ENCODE measurements at regions not wholly inside any gene's neighbourhood (a gene's known extent, or its start where the extent isn't known, plus 50 kb on each side); places are given as distances from the start of the nearest gene placed in this dataset.

DNA sequence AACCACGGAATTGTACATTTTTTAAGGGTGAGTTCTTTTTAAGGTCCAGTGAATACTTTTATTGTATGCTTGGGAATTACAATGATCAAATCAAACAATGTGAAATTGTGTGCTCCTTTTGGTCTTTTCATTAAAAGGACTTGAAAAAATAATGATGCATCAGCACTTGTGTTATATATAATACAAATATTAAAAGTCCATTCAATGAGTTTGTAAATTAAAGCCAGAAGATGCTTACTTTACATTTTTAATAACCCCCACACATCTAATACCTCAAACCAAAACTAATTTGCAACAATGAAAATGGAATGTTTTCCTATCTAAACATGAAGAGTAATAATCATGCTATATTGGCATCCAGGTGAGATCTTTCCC is 369.8 kb upstream of the LCORL start:
- in situ Hi-C loops (cut with HindIII; ENCODE audit: low pct_unique_long_range_greater_than_20kb, low sequenced_read_pairs), result no loop called here

GRCh38 chr4:18390655-18391353 is 369.2 kb upstream of the LCORL start:
- TF ChIP-seq JUND (IDR thresholded peaks at IDR 0.05; ENCODE audit: low read depth), result no peak
- in situ Hi-C loops (cut with HindIII; ENCODE audit: low pct_unique_long_range_greater_than_20kb, low sequenced_read_pairs), result no loop called here
- DNase-seq (ENCODE audit: low read depth in 1 of 2, low spot score in 1 of 2), result no peak

More for the DNA sequence above, 369.8 kb upstream of the LCORL start:
- no peak for DNase-seq (ENCODE audit: low read depth in 1 of 2, low spot score in 1 of 2)
- TF ChIP-seq JUND (IDR thresholded peaks at IDR 0.05; ENCODE audit: low read depth), result no peak

DNA sequence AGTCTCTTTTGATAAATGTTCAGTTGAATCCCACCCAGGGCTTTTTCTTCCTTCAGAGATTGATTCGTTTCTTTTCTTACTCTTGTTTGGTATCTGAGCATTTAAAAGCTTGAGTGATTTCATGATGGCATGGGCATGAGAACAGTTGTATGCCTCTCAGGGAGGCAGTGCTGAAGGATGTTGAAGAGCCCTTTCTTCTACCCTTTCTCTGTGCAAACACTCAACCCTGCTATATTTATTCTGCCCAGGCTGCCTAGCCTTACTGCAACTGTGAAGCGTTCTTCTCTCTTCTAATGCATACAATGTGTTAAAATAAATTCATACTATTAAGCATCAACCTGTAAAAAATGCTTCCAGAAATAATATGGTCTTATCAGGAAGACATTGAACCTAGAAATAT is 367.6 kb upstream of the LCORL start:
- TF ChIP-seq JUND (IDR thresholded peaks at IDR 0.05; ENCODE audit: low read depth), result no peak
- no peak for DNase-seq (ENCODE audit: low read depth in 1 of 2, low spot score in 1 of 2)
- in situ Hi-C loops (cut with HindIII; ENCODE audit: low pct_unique_long_range_greater_than_20kb, low sequenced_read_pairs), result no loop called here

GRCh38 chr4:18388039-18388438 is 366.5 kb upstream of the LCORL start:
- TF ChIP-seq JUND (IDR thresholded peaks at IDR 0.05; ENCODE audit: low read depth), result no peak
- in situ Hi-C loops (cut with HindIII; ENCODE audit: low pct_unique_long_range_greater_than_20kb, low sequenced_read_pairs), result no loop called here
- peak in 1 of 2 experiments; percentile 8 for DNase-seq (ENCODE audit: low read depth in 1 of 2, low spot score in 1 of 2)

DNA sequence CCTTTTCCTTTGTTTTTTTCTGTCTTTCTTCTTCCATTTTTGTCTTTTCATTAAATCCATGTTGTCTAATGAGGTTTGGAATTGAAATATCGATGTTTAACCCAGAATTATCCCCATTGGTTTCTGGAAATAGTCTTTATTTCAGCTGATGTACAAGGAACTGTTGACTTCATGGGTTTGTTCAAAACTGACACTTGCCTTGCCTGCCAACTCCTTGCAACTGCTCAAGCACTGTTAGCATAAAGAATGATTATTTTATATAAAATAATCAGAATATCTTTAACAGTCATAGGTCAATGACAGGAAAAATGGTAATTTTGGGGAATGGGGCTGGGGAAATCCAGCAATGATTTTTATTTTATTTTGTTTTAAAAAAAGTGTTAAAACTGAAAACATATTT is 359.6 kb upstream of the LCORL start:
- no peak for TF ChIP-seq JUND (IDR thresholded peaks at IDR 0.05; ENCODE audit: low read depth)
- in situ Hi-C loops (cut with HindIII; ENCODE audit: low pct_unique_long_range_greater_than_20kb, low sequenced_read_pairs), result no loop called here
- no peak for DNase-seq (ENCODE audit: low read depth in 1 of 2, low spot score in 1 of 2)

DNA sequence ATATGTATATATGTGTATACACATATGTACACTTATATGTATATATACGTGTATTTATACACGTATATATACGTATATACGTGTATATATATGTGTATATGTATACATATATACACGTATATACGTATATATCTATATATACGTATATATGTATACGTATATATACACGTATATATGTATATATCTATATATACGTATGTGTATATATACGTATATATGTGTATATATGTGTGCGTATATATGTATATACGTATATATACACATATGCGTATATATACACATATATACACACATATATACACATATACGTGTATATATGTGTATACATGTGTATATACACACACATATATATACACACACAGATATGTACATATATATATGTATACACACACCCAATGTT is 348.0 kb upstream of the LCORL start:
- no peak for DNase-seq (ENCODE audit: low read depth in 1 of 2, low spot score in 1 of 2)
- in situ Hi-C loops (cut with HindIII; ENCODE audit: low pct_unique_long_range_greater_than_20kb, low sequenced_read_pairs), result no loop called here
- no peak for TF ChIP-seq JUND (IDR thresholded peaks at IDR 0.05; ENCODE audit: low read depth)

- in situ Hi-C loops (cut with HindIII; ENCODE audit: low pct_unique_long_range_greater_than_20kb, low sequenced_read_pairs), result no loop called here
- peak in 1 of 2 experiments; percentile 60 for DNase-seq (ENCODE audit: low read depth in 1 of 2, low spot score in 1 of 2)
These were observed 345.3 kb upstream of the LCORL start for GRCh38 chr4:18366892-18367291.

GRCh38 chr4:18366136-18366535 is 344.6 kb upstream of the LCORL start:
- in situ Hi-C loops (cut with HindIII; ENCODE audit: low pct_unique_long_range_greater_than_20kb, low sequenced_read_pairs), result no loop called here
- no peak for DNase-seq (ENCODE audit: low read depth in 1 of 2, low spot score in 1 of 2)
- TF ChIP-seq JUND (IDR thresholded peaks at IDR 0.05; ENCODE audit: low read depth), result no peak

More at GRCh38 chr4:18366892-18367291, 345.3 kb upstream of the LCORL start:
- no peak for TF ChIP-seq JUND (IDR thresholded peaks at IDR 0.05; ENCODE audit: low read depth)

DNA sequence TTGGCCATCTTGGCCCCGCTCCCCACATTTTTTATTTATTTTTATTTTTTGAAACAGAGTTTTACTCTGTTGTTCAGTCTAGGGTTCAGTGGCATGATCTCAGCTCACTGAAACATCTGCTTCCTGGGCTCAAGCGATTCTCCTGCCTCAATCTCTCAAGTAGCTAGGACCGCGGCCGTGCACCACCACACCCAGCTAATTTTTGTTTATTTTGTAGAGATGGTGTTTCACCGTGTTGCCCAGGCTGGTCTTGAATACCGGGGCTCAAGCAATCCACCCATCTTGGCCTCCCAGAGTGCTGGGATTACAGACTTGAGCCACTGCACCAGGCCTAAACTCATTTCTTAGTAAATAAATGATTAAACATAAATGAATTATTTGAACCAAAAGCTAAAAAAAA is 322.0 kb upstream of the LCORL start:
- in situ Hi-C loops (cut with HindIII; ENCODE audit: low pct_unique_long_range_greater_than_20kb, low sequenced_read_pairs), result no loop called here
- no peak for DNase-seq (ENCODE audit: low read depth in 1 of 2, low spot score in 1 of 2)
- no peak for TF ChIP-seq JUND (IDR thresholded peaks at IDR 0.05; ENCODE audit: low read depth)

- in situ Hi-C loops (cut with HindIII; ENCODE audit: low pct_unique_long_range_greater_than_20kb, low sequenced_read_pairs), result no loop called here
- DNase-seq (ENCODE audit: low read depth in 1 of 2, low spot score in 1 of 2), result no peak
- no peak for TF ChIP-seq JUND (IDR thresholded peaks at IDR 0.05; ENCODE audit: low read depth)
These were observed 321.3 kb upstream of the LCORL start for GRCh38 chr4:18342847-18343246.

DNA sequence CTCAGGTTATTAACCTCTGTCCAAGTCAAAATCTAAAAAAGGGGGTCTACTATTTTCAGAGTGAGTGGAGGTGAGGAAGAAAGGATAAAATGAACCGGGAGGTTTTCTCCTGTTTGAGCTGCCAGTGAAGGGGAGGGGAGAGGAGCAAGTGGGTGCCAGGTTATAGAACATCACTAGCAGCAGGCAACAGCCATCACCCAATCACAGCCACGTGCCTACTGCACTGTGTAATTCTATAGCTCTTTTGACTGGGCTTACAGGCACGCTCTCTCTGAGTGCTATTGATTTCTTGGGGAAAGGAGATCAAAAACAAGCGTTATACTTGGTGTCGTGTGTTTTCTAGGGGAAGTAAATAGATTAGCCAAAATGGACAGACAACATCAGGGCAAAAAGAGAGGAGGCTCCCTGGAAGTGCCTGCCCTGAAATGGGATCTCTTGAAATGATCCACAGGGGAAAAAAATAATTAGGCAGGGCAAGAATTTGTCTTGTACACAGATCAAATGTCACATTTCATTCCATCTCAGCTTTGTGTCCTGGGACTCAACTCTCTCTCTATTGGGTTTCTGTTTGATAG is 300.5 kb upstream of the LCORL start:
- DNase-seq (ENCODE audit: low read depth in 1 of 2, low spot score in 1 of 2), result no peak
- in situ Hi-C loops (cut with HindIII; ENCODE audit: low pct_unique_long_range_greater_than_20kb, low sequenced_read_pairs), result no loop called here
- no peak for TF ChIP-seq JUND (IDR thresholded peaks at IDR 0.05; ENCODE audit: low read depth)

GRCh38 chr4:18319431-18319830 is 297.9 kb upstream of the LCORL start:
- no peak for TF ChIP-seq JUND (IDR thresholded peaks at IDR 0.05; ENCODE audit: low read depth)

DNA sequence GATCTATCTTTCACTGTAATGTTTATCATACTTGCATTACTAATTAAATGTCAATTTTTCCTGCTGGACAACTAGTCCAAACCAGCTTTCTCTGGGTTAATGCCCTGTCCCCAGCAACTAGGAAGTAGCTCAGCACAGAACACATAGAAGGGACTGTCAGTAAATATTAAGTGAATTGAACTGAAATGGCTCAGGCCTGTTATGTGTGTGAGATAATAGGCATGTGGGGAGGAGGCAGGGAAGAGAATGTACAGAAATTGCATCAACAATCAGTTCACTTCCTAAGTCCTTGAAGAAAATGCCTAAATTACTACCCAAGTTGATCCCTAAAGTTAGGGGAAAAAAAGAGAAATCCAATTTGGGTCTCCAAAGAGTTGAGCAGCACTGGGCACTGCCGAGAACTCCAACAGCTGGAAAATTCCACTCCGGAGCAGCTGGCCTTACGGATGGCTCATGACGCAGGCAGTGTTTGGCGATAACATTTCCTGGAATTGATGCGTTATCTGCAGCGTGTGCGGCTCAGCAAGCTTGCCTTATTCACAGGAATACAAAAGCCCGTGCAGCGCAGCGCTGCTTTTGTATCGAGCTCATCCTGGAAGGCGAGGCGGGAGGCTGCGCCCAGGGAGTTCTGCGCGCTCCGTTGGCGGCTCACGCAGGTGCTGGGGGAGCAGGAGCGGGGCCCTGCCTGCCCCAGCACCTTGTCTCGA is 297.3 kb upstream of the LCORL start:
- in situ Hi-C loops (cut with HindIII; ENCODE audit: low pct_unique_long_range_greater_than_20kb, low sequenced_read_pairs), result no loop called here
- TF ChIP-seq JUND (IDR thresholded peaks at IDR 0.05; ENCODE audit: low read depth), result no peak
- DNase-seq (ENCODE audit: low read depth in 1 of 2, low spot score in 1 of 2), result no peak

More at GRCh38 chr4:18319431-18319830, 297.9 kb upstream of the LCORL start:
- in situ Hi-C loops (cut with HindIII; ENCODE audit: low pct_unique_long_range_greater_than_20kb, low sequenced_read_pairs), result no loop called here
- DNase-seq (ENCODE audit: low read depth in 1 of 2, low spot score in 1 of 2), result no peak

All from T47D (cell line).